ENCODE measurements at regions not wholly inside any gene's neighbourhood (a gene's known extent, or its start where the extent isn't known, plus 50 kb on each side); places are given as distances from the start of the nearest gene placed in this dataset.
"Not testable (repeated sequence)": the region's sequence is repeated elsewhere in the genome, so short reads cannot be mapped to it uniquely, and the experiment has no call there.

DNA sequence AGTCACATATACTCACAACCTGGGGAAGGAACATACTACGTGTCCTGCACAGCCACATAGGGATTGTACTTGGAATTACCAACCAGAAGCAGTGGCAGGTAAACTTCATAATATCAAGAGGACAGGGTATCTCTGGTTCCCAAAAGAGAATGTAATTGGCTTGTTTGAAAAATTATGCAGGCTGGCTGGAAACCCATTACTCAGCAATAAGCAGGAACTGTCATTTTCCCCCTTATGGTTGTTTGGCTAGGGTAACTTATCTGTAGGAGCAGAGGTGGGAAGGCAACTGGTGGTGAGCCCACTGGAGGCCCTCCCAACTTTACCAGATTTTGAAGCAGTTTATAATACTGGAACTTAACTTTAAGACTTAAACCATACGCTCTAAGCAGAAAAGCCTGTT is 924.1 kb downstream of the LRRIQ3 start:
- WGBS, 3 donors, result 84 to 92% (median 89%) methylated on average over 2 of the region's 2 CpGs
- TF ChIP-seq EP300 (IDR thresholded peaks at IDR 0.05) (no peak), POLR2A (IDR thresholded peaks at IDR 0.05) (no peak)
- TF ChIP-seq, protein P1, sequence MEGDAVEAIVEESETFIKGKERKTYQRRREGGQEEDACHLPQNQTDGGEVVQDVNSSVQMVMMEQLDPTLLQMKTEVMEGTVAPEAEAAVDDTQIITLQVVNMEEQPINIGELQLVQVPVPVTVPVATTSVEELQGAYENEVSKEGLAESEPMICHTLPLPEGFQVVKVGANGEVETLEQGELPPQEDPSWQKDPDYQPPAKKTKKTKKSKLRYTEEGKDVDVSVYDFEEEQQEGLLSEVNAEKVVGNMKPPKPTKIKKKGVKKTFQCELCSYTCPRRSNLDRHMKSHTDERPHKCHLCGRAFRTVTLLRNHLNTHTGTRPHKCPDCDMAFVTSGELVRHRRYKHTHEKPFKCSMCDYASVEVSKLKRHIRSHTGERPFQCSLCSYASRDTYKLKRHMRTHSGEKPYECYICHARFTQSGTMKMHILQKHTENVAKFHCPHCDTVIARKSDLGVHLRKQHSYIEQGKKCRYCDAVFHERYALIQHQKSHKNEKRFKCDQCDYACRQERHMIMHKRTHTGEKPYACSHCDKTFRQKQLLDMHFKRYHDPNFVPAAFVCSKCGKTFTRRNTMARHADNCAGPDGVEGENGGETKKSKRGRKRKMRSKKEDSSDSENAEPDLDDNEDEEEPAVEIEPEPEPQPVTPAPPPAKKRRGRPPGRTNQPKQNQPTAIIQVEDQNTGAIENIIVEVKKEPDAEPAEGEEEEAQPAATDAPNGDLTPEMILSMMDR (IDR thresholded peaks at IDR 0.05), result no peak
- intact Hi-C loops (cut with DNase I), result no loop called here
- H3K27ac ChIP-seq, result no peak overlapping the region
- no peaks in the 10 kb centered on the region for H3K4me1 ChIP-seq (ENCODE audit: insufficient read depth)
- no peaks in the 10 kb centered on the region for H3K9me3 ChIP-seq
- no peak overlapping the region for H3K4me3 ChIP-seq
- H3K36me3 ChIP-seq, result no peaks in the 10 kb centered on the region
- DNase-seq, result no peak
- no peaks in the 10 kb centered on the region for H3K27me3 ChIP-seq

- H3K9me3 ChIP-seq; H3K36me3 ChIP-seq; H3K4me3 ChIP-seq; intact Hi-C loops (cut with DNase I); DNase-seq; H3K27me3 ChIP-seq; H3K27ac ChIP-seq; H3K4me1 ChIP-seq (ENCODE audit: insufficient read depth): not testable (repeated sequence)
Observed at GRCh38 chr1:73245196-73245595, 952.8 kb downstream of the LRRIQ3 start.

DNA sequence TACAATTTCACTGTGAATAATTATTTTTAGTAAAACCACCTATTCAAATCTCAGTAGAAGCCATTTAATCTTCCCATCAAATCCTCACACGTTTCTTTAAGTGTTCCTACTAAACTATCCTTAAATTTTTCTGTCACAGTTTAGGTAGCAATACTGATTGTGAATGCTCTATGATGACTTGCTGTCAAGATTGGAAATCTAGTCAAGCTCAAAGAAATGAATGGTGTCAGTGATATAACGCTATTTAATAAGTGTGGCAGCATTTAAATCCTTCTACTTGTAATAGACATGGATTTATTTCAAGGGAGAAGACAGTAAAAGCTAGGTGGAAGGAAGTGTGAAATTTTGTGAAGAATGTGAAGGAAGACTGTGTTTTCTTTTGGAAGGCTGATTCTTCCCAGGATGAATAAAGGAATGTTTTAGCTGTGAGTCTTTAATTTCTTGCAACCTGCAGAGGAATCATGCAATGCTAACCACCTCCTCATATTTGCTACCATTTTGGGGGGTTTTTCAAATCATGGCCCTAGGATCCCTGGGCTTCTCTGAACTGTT is 936.7 kb upstream of the NEGR1 start:
- H3K9me3 ChIP-seq, result no peaks in the 10 kb centered on the region
- H3K27ac ChIP-seq, result no peak overlapping the region
- H3K4me1 ChIP-seq (ENCODE audit: insufficient read depth), result no peaks in the 10 kb centered on the region
- H3K4me3 ChIP-seq, result no peak overlapping the region
- H3K27me3 ChIP-seq, result no peaks in the 10 kb centered on the region
- TF ChIP-seq POLR2A (IDR thresholded peaks at IDR 0.05) (no peak), EP300 (IDR thresholded peaks at IDR 0.05) (no peak)
- TF ChIP-seq, protein P1 (IDR thresholded peaks at IDR 0.05), result no peak
- no peaks in the 10 kb centered on the region for H3K36me3 ChIP-seq
- DNase-seq, result no peak
- WGBS, 3 donors, result 51 to 52% (median 52%) methylated on average over 2 of the region's 2 CpGs
- intact Hi-C loops (cut with DNase I), result no loop called here

- no peaks in the 10 kb centered on the region for H3K9me3 ChIP-seq
- no peak for DNase-seq
- H3K4me3 ChIP-seq, result no peak overlapping the region
- 65 to 72% (median 66%) methylated on average over 5 of the region's 5 CpGs for WGBS, 3 donors
- TF ChIP-seq EP300 (IDR thresholded peaks at IDR 0.05) (no peak), POLR2A (IDR thresholded peaks at IDR 0.05) (no peak)
- TF ChIP-seq, protein P1 (IDR thresholded peaks at IDR 0.05), result no peak
- no peaks in the 10 kb centered on the region for H3K27me3 ChIP-seq
- H3K4me1 ChIP-seq (ENCODE audit: insufficient read depth), result no peaks in the 10 kb centered on the region
- intact Hi-C loops (cut with DNase I), result no loop called here
- H3K36me3 ChIP-seq, result no peaks in the 10 kb centered on the region
- H3K27ac ChIP-seq, result no peak overlapping the region
Observed at GRCh38 chr1:73205294-73205973, 923.1 kb upstream of the NEGR1 start.

- H3K4me3 ChIP-seq, result no peak overlapping the region
- H3K27ac ChIP-seq, result no peak overlapping the region
- WGBS, 3 donors, result 95 to 100% (median 96%) methylated on average over 1 of the region's 1 CpG
- H3K4me1 ChIP-seq (ENCODE audit: insufficient read depth), result no peaks in the 10 kb centered on the region
- no peaks in the 10 kb centered on the region for H3K9me3 ChIP-seq
- no peaks in the 10 kb centered on the region for H3K27me3 ChIP-seq
- no peak for DNase-seq
- TF ChIP-seq EP300 (IDR thresholded peaks at IDR 0.05), result no peak
- TF ChIP-seq POLR2A (IDR thresholded peaks at IDR 0.05), result no peak
- TF ChIP-seq, protein P1 (IDR thresholded peaks at IDR 0.05), result no peak
- intact Hi-C loops (cut with DNase I), result no loop called here
- H3K36me3 ChIP-seq, result no peaks in the 10 kb centered on the region
Observed at GRCh38 chr1:73197972-73198371, 915.6 kb upstream of the NEGR1 start.

All from ovary (tissue), 7 donors.